HPDE6-E6E7 (cell line): ENCODE measurements at regions not wholly inside any gene's neighbourhood (a gene's known extent, or its start where the extent isn't known, plus 50 kb on each side); places are given as distances from the start of the nearest gene placed in this dataset.
"Not testable (repeated sequence)": the region's sequence is repeated elsewhere in the genome, so short reads cannot be mapped to it uniquely, and the experiment has no call there.

Source experiments
- DNase-seq: peaks from one replicate; pipeline ENCODE4 v3.0.0; 2011; ENCODE audit warnings: missing footprints; ENCODE audit errors: extremely low spot score

DNA sequence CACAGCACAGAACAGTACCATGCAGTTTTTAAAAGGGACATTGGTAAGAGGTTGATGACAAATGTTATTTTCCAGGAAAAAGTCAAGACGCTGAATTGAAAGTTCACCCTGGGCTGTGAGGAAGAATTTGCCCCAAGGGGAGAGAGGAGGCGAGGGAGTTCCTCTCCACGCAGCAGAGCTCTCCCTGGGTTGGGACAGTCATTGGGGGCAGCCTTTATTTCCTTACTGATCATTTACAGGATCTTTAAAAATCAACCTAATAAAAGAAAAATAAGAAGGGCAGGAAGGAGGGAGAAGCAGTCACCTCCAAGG, 49.9 kb upstream of the WNT7B start:
- no peak for DNase-seq

DNA sequence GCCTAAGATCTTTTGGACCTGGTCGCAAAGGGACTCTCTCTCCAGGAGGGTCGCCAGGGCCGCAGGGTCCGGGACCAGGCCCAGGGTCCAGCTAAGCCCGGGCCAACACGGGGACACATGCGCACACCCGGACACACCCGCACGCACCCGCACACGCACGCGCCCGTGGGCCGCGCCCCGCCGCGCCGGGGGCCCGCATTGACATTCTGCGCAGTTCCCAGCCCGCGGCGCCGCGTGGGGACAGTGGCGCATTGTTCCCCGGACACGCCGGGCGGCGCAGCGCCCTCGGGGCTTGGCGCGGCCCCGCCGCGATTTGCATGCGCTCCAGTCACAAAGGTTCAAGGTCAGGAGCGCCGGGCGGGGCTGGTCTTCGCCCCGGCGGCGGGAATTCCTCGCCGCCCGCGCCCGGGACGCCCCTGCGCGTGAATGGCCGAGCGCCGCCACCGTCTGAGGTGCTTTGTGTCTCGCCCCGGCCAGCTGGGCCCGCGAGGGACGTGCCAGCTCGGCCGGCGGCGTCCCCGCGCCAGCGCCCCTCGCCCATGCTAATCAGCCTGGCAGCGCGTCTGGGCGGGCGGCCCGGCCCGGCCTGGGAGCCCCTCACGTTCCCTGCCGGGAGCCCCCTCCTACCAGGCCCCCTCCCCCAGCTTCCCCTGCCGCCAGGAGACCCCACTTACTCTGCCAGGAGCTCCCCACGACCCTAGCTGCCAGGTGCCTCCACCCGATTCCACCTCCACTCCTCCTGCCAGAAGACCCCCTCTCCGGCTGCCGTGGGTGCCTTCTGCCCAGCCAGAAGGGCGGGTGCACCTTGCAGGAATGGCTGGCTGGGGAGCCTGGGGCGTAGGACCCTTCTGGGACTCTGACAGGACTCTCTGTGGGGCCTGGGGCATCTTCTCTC, 50.5 kb upstream of the WNT7B start:
- no peak for DNase-seq

DNA sequence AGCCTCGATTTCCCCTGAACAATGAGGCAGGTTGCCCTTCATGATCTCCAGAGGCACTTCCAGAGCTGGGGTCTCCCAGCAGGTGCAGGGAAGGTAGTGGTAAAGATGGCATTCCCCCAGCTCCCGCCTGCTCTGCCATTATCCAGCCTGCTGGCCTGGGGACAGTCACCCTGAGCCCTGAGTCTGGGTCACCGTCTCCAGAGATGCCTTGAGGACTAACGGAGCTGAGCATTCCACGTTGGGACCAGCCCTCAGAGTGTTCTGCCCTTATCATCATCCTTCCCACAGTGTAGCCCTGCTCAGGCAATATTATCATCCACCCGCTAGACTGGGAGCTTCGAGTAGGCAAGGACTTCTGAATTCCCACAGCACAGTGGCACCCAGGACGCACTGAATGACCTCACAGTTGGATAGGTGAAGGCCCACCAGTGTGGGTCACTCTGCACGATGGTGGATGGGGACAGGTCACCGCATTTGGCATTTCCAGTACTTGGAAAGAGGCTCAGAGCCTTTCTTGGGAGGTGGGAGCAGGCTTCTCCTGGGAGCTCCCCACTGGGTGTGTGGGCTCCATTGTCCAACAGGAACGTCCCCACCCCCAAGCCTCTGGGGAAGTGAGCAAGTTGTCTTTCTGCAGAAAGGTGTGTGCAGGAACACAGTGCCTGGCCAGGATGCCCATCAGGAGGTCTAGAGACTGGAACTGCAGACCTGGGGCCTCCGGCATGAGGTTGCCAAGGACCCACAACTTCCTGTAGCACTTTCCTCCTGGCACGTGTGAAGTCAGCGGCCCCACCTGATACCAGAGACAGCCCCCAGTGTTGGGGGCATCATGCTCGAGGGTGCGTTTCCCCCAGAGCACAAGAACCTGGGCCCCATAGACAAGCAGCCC, 51.4 kb upstream of the WNT7B start:
- DNase-seq = no peak

DNA sequence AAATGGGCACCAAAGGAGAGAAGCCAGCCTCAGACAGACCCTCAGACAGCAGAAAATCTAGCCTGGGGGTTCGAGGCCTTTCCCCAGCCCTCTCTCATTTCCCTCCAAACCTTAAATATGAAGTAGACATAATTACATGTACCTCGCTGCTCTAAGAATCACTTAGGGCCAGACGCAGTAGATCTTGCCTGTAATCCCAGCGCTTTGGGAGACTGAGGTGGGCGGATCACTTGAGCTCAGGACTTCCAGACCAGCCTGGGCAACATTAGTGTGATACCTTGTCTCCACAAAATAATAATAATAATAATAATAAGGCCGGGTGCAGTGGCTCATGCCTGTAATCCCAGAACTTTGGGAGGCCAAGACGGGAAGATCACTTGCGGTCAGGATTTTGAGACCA, 52.1 kb upstream of the WNT7B start:
- DNase-seq = no peak

DNA sequence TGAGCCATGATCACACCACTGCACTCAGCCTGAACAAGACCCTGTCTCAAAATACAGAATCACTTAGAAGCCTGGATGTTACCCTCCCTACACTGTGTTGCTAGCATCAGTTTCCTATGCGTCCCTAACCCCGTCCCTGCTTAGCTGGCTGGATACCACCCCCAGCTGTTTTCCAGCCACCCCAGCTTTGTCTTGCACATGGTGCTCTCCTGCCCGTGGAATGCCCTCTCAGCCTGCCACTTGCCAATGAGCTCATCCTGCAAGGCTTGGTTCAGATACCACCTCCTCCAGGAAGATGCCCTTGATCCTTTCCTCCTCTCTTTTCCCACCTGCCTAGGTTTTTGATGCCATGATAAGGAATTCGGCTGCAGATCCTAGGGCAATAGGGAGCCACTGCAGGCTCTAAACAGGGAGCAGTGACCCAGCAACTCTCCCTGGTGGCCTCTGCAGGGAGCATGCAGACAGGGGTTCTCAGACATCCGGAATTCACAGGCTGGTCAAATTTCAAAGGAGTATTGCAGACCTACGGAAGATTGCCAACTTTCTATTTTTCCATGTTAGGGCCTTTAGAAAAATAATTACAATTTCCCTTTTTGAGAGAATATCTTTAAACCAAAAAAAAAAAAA, 52.7 kb upstream of the WNT7B start:
- DNase-seq = no peak

DNA sequence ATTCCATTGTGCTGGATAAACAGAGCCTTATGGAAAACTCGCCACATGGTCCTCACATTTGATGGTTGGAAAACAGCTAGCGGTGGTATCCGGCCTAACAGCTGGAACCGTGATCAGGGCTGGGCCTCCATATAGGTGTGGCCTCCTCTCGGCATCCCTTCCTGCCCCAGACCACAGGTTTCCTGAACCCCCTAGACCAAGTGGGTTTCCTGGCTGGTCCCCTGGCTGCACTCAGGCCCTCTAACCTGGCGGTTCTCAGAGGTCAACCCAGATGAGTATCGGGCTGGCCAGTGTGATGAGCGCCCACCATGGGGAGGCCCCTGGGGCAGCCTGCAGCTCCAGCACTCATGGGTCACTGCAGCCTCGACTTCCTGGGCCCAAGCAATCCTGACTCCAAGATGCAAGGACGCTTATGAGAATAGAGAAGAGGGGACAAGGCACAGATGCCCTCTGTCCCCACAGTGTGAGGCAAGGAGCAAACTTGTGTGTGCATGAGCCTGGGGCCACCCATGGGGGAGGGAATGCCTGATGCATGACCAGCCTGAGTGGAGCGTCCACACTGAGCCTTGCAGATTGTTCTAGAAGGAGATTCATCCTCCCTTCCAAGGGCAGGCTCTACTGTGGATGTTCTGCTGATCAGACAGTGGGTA, 53.4 kb upstream of the WNT7B start:
- DNase-seq = no peak

DNA sequence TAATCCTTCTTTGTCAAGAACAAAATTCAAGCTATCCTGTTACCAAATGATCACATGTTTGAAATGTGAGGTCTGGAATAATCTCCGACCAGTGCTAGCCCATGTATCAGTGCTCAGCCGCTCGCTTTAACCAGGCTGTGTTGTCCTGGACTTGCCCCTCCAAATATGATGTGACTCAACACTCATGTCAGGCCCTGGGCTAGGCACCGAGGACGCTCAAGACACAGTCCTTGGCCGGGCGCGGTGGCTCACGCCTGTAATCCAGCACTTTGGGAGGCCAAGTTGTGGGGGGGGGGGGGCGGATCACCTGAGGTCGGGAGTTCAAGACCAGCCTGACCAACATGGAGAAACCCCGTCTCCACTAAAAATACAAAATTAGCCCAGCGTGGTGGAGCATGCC, 54.1 kb upstream of the WNT7B start:
- DNase-seq = no peak

DNA sequence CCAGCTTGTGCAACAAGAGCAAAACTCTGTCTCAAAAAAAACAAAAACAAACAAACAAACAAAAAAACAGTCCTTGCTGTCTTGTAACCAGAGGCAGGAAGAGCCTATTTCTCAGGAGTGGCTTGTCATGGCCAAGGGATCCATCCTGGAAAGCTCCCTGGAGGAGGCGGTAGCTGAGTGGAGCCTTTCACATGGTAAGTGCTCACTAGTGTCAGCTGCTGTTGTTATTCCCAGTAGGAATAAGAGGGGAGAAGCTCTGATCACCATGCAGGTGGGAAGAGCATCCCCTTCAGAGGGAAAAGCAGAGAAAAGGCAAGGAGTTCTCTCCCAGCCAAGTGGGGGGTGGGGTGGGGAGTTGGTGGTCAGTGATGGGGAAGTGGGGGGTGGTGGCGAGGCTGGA, 54.6 kb upstream of the WNT7B start:
- no peak for DNase-seq

DNA sequence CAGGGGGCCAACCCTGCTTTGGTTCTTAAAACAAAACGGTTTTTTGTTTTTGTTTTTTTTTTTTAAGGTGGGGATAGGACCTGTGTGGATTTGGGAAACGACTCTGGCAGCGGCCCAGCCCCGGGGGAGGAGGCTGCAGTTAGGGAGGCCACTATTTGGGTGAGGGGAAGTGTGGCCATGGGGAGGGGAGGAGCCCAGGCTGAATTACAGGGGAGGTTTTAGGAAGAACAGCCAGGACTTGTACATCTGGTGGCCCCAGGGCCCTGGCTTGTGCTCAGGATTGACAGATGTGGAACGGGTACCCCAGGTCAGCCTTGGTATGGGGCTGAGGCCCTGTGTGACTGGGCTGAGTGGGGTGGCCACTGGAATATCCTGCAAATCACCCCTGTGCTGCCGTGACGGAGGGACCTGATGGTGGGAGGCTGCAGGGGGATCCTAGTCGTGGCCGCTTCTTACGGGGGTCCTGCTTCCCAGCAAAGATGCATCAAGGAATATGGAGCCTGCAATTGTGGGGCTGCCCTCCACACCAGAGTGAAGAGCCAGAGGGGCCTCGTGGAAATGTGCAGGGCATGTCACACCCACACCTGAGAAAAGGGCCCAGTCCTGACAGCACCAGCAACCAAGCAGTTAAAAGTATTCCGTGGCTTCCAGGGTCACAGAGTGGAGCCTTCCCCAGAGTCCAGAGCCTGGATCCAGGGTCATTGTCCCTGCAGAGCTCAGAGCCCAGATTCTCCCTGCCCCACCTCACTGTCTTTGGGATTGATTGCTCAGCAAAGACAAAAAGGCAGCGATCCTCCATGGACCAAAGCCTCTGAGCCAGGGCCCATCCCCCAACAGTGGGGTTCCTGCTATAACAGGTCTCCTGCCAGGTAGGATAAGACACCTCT, 55.2 kb upstream of the WNT7B start:
- no peak for DNase-seq

DNA sequence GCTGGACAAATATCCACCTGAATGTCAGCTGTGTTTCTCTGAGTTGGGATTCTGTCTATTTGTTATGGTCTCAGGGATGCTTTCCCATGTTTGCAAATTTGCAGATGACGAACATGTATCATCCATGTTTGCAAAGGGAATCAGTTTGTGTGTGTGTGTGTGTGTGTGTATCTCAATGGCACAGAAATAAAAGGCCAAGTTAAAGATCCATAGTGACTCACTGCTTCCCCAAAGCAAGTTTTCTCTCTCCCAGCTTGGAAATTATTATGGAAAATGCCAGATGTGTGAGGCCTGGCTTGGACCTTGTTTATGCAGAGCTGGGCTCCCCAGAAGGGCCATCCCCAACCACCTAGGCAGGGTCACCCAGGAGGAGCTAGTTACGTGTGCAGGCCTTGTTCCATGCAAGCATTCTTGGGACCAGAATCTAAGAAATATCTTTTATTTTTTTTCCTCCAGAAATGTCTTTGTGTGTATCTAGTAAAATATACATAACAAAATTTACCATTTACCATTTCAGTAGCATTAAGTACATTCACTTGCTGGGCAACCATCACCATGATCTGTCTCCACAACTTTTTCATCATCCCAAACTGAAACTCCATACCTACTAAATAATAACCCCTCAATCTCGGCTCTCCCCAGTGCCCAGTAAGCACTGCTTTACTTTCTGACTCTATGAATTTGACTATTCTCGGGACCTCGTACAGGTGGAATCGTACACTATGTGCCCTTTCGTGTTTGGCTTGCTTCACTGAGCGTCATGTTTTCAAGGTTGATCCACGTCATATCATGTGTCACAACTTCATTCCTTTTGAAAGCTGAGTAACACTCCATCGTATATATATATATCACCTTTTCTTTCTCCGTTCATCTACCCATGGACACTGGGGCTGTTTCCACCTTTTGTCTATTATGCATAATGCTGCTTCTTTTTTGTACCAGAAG, 56.6 kb upstream of the WNT7B start:
- no peak for DNase-seq

DNA sequence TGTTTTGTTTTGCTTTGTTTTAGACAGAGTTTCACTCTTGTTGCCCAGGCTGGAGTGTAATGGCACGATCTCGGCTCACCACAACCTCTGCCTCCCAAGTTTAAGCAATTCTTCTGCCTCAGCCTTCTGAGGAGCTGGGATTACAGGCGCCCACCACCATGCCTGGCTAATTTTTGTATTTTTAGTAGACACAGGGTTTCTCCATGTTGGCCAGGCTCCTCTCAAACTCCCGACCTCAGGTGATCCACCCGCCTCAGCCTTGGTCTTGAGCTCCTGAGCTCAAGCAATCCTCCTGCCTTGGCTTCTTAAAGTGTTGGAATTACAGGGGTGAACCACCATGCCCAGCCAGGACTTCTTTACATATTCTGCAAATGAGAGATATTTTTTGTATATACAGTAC, 57.5 kb upstream of the WNT7B start:
- DNase-seq = not testable (repeated sequence)

DNA sequence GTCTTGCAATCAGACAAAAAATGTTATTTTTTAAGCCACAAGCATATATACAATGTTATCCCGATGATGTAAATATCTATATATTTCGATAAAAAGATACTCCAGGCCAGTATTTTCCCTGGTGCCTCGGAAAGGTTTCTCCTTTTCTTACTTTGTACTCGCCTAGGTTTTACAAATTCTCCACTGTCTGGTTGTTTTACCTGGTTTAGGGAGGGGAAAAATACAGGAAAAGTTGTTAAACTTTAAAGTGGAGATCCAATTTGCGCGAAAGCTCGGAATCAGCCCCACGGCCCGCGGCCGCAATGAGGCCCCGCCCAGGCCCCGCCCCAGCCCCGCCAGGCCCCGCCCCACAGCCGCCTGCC, 58.4 kb upstream of the WNT7B start:
- no peak for DNase-seq

DNA sequence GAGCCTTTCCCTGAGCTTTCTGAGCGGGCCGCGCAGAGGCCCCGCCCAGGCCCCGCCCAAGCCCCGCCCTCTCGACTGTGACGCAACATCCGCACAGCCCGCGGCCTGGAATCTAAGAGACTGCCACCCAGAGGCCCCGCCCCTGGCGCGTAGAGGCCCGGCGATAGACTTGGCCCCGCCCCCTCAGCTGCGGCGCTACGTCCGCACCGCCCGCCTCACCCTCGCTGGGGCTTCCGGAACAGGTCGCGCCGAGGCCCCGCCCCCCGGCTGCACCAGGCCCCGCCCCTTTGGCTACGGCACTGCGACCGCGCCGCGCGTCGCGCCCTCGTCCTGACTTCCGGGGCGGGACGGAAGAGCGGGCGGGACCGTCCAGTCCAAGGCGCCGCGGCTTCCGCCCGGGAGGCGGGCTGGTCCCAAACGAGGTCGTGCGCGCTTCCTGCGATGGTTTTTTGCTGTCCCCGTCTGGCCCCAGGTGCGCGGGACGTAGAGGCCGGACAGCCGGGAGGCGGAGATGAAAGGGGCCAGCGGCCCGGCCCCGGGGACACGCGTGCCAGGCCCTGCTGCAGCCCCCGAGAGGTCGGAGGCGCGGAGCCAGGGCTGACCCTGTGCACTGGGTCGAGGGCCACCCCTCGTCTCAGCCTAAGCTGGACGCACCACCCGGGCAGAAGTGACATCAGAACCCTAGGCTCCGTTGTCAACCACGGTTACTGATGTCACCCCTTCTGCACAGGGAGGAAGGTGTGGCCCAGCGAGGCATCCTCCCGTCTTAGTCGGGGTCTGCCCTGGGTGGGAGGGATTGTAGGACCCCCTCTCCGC, 59.0 kb upstream of the WNT7B start:
- peak; percentile 94 for DNase-seq

DNA sequence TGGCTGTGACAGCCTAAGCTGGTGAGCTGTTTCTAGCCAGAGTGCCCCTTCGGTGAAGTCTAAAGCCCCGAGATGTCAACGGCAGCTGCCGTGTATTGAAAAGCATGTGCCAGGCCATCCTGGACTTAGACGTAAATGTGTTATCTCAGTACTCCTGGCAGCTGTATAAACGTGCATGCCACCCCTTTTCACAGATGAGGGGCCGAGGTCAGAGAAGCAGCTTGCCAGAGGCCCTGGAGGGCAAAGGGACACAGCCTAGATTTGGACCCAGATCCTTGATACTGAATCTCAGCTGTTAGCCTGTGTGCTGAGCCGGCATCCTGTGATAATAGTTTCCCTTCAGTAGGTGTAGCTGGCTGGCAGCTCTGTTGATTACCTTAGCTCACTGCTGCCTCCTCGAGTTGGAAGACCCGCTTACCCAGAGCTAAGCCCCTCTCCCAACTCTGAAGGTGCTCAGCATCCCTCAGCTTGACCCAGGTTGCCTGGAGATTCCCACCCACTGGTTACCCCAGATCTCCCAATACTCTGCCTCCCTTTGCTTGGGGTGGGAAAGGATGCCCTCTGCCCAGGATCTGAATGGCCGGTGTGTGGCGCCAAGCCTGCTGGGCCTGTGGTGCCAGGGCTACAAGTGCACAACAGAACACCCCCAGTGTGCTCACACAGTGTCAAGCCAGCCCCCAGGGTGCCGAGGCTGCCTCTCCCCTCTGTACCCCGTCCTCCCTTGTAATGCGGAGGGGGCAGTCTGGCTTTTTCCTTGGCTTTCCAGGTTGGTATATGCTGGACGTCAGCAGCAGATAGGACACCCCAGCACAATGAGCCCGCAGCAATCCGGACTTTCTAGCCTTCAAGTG, 59.8 kb upstream of the WNT7B start:
- peak; percentile 70 for DNase-seq

DNA sequence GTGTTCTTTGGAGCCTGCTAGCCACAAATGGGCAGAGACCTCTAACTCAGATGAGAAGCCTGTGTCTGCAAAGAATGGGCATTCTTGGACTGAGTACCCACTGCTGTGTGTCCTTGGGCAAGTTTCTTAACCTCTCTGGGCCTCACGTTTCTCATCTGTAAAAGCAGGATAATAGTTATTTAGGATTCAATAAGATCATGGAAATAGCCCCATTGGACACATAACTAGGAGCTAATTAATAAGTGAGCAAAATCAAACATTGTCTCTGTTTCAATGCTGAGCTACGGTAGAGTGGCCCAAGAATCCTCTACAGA, 61.2 kb upstream of the WNT7B start:
- DNase-seq = no peak

DNA sequence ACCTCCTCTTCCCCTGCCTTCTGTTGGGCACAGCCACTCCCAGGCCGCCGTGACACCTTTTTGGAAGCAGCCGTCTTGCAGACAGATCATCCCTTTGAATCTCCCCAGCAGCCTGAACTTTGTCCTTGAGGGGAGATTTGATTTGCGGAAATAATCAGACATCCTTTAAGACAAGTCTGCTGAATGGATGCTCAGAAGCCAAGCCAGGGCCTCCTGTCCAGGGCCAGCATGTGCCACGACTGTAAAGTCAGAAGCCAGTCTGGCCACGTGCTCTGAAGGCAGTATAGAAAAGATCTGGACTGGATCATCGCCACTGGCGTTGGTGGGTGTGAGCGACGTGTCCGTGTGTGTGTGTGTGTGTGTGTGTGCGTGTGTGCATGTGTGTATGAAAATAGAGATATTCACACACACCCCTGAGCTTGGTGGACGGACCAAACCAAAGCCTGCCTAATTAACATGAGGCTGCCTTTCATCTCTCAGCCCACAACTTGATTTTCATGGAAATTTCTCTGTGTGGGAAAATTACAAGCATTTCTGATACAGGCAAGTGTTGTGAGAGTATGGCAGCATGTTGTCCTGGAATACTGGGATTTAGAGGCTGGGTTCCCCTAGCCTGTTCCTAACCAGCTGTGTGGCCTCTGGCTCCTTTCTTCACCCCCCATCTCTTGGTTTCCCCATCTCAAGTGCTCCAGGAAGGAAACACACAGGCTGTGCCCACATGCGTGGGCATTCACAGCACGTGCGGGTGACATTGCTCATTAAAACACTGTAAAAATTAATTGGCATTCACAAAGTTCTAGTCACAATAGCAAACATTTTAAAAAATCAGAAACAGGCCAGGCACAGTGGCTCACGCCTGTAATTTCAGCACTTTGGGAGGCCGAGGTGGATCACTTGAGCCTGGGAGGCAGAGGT, 61.8 kb upstream of the WNT7B start:
- DNase-seq = no peak

DNA sequence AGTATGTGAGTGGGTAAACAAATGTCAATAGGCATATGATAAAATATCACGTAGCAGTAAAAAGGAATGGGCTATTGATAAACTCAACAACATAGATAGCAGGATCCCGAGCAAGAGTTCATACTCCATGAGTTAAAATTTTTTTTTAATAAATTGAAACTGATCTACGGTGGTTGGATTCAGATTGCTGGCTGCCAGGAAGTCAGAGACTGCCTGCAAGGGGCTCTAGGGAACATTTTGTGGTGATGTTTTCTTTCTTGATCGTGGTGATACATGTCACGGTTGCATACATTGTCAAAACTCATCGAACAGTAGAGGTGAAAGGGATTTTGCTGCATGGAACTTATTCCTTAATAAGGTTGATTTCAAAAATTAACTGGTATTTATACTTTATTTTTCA, 62.6 kb upstream of the WNT7B start:
- DNase-seq = no peak
